Activated CD8-positive, alpha-beta memory T cell treated with anti-CD3 and anti-CD28 coated beads for 24 hours (primary cell): ENCODE measurements at regions not wholly inside any gene's neighbourhood (a gene's known extent, or its start where the extent isn't known, plus 50 kb on each side); places are given as distances from the start of the nearest gene placed in this dataset.
"Not testable (repeated sequence)": the region's sequence is repeated elsewhere in the genome, so short reads cannot be mapped to it uniquely, and the experiment has no call there.

ENCODE experiments used
- DNase-seq: peaks from one replicate; pipeline ENCODE4 v3.0.0-alpha.2; 2020

DNA sequence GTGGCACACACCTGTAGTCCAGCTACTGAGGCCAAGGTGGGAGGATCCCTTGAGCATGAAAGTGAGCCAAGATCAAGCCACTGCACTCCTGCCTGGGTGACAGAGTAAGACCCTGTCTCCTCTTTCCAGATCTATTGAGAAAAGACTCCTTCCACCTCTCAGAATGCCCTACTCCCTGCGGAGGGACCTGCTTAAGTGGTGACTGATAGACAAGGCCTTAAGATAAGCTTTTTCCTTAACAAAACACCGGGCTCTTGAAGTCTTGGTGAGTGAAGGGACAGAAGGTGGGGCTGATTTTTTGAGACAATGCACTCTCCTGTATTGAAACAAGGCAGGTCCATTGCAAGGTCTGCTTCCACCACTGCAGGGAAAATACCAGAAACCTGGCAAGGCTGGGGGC, 338.4 kb upstream of the FRG2C start:
- no peak for DNase-seq

DNA sequence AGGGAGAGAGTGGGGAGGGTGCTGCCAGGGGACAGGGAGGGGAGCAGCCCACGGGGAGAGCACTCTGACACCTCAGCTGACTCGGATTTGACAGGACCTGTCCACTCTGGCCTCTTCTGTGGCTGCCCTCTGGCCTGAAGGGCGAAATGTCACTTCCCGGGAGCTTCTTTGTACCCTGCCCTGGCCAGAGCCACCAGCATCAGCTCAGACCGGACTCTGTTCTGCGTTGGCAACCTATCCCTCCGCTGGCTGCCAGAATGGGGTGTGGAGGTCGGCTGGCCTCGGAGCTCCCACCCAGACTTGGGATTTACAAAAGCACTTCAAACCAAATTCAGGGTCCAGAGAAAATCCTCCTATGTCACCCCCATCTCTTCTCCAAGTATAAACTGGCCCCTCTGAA, 336.7 kb upstream of the FRG2C start:
- DNase-seq = no peak

GRCh38 chr3:75329476-75330097, 334.5 kb upstream of the FRG2C start:
- DNase-seq = no peak

DNA sequence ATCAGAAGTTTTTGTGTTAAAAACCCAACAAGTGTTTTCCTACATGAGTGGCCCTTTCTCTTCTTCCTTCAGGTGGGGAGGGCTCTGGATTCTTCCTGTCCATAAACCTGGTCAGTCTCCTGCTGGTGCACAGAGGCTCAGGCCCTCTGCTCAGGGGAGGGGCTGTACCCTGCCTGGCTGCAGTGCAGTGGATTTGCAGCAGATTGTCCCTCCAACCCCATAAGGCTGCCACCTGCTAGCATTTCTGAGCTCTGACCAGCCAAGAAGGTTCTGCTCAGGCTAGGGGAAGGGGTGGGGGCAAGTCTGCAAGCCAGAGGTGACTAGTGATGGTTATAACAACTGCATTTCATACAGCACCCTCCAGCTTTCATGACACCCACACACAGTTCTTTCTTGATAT, 333.7 kb upstream of the FRG2C start:
- DNase-seq = not testable (repeated sequence)

GRCh38 chr3:75332090-75332489, 332.0 kb upstream of the FRG2C start:
- not testable (repeated sequence) for DNase-seq

GRCh38 chr3:75332794-75333193, 331.3 kb upstream of the FRG2C start:
- DNase-seq = no peak

GRCh38 chr3:75334299-75334698, 329.8 kb upstream of the FRG2C start:
- DNase-seq = no peak

- no peak for DNase-seq
Measured at GRCh38 chr3:75337226-75337900, 326.8 kb upstream of the FRG2C start.

DNA sequence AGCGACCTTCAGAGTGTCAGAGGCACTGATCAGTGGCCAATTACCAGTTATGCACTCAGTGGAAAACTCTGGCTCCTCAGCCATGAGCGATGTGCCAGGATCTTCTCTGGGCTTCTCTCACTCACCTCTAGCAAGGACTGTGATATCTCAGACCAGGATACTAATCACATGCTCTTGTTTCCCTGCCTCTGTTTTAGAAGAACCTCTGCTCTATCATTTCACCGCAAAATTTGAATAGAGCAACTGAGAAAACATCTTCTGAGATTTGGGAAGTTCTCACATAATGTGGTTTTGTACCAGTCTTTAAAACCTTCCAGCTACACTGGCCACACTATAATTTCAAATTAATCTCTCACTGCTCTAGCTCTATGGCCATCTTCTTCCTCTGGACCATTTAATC, 325.8 kb upstream of the FRG2C start:
- DNase-seq = no peak

- DNase-seq = no peak
Measured at GRCh38 chr3:75341324-75342067, 322.6 kb upstream of the FRG2C start.

DNA sequence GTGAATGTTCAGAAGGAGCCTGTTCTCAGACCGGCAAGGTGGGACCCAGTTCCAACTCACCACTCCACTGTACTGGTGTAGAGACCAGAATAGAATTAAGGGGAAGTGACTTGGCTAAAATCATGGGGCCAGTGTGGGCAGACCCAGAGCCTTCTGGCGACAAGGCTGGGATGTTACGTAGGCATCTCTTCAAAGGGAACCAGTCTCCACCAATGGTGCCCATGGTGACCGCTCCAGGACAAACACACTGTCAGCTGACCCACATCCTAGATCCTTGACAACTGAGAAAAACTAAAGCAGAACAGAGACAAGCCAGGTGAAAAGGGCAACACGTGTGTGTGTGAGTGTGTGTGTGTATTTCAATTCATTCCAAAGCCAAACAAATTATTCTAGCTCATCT, 321.7 kb upstream of the FRG2C start:
- DNase-seq = no peak

DNA sequence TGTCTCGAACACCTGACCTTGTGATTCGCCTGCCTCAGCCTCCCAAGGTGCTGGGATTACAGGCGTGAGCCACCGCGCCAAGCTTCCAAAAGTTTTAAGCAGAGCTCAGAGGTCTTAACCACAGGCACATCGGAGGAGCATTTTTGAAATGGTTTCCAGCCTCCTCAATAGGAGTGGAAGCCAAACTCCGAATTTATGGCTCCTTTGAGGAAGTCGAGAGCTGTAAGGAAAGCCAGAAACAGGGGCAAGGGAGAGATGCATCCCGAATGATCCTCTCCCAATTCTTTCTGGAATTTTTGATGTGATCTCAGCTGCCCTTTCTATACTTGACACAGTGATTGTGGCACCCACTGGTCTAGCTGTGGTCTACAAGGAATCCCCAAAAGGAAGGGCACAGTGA, 313.6 kb upstream of the FRG2C start:
- DNase-seq = not testable (repeated sequence)

DNA sequence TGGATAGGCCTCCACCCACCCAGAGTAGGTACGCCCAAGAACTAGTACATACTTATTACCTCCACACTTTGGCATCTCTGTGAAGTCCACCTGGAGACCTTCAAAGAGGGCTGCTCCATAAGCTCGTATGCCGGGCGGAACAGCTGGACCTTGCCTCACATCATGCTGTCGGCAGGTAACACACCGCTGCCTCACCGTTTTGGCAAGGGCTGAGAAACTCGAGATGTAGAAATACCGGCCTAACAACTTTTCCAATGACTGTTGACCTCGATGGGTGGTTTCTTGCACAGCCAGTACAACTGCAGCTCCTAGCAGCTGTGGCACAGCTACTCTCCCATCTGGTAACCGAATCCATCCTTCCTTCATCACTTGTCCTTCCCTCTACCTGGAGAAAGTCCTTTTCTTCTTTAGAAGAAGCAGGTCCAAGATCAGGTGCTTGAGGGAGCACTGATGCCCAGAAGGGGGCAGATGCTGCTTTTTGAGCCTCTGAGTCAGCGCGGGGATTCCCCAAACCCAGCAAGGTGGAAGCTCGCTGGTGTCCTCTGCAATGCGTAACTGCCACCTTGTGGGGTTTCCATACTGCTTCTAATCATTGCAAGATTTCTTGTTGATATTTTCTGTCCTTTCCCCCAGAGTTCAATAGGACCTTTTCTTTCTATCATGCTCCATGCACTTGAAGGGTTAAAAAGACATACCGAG, 301.9 kb upstream of the FRG2C start:
- not testable (repeated sequence) for DNase-seq

- not testable (repeated sequence) for DNase-seq
Measured at GRCh38 chr3:75372964-75373363, 291.2 kb upstream of the FRG2C start.

DNA sequence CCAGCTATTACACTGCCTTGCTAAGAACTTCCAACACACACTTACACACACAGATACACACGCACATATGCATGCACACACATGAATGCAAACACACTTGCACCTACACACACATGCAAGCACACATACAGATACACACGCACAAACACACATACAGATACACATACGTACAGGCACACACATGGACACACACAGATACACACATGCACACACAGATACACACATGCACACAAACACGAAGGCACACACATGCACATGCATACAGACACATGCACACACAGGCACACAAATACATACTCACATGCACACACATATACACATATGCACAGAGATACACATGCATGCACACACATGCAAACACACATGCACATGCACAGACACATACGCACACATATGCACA, 284.3 kb upstream of the FRG2C start:
- DNase-seq = not testable (repeated sequence)

- DNase-seq = no peak
Measured at GRCh38 chr3:75380276-75380771, 283.8 kb upstream of the FRG2C start.

DNA sequence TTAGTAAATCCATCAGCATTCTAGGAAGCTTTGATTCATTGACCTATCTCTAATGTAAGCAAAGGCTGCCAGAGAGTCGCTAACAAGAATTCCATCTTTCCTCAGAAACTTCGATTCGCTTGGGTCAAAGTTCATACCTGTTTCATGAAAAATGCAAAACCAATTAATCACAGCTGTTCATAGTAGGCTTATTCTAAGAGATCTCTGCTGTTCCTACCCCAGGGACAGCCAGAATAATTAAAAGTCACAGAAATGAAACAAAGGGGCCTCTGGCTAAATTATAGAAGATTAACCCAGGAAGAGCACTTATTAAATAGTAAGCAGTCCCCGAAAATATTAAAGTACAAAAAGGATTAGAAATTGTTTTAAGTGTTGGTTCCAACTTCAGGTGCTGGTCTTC, 280.1 kb upstream of the FRG2C start:
- DNase-seq = not testable (repeated sequence)

GRCh38 chr3:75388486-75389124, 275.5 kb upstream of the FRG2C start:
- not testable (repeated sequence) for DNase-seq

- DNase-seq = not testable (repeated sequence)
Measured at GRCh38 chr3:75393288-75393694, 270.8 kb upstream of the FRG2C start.

DNA sequence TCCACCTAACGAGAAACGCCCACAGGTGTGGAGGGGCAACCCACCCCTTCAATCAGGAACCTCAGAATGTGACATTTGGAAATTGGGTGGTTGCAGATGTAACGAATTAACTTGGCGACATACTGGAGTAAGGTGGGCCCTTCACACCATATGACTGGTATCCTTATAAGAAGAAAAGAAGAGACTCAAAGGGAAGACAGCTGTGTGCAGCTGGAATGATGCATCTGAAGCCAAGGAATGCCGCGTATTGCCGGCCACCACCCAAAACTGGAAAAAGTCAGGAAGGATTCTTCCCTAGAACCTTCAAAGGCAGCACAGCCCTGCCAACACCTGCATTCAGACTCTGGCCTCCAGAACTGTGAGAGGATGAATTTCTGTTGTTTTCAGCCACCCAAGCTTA, 270.0 kb upstream of the FRG2C start:
- DNase-seq = not testable (repeated sequence)

GRCh38 chr3:75394562-75395360, 269.4 kb upstream of the FRG2C start:
- DNase-seq = not testable (repeated sequence)
